GM12864 (cell line): ENCODE measurements at regions not wholly inside any gene's neighbourhood (a gene's known extent, or its start where the extent isn't known, plus 50 kb on each side); places are given as distances from the start of the nearest gene placed in this dataset.
A peak's percentile ranks its signal among the peaks of the same experiment; 100 is the strongest.

Experiments used
- DNase-seq: peaks from one replicate; pipeline ENCODE4 v3.0.0-alpha.2; 2011; ENCODE audit warnings: low read depth
- H3K4me3 ChIP-seq: 2 replicates; pipeline ENCODE4 v1.5.1; 2011; ENCODE audit warnings: mild to moderate bottlenecking, low read depth, low read length, control low read depth
- CTCF ChIP-seq: IDR thresholded peaks from 2 replicates; pipeline ENCODE4 v1.5.1; 2011; ENCODE audit warnings: low read depth, mild to moderate bottlenecking, moderate library complexity, low read length, control low read depth, inconsistent platforms; ENCODE audit errors: missing control alignments

GRCh38 chr4:81564025-81564424, 92.3 kb upstream of the RASGEF1B start:
- no peak for DNase-seq
- no peak overlapping the region for H3K4me3 ChIP-seq
- TF ChIP-seq CTCF = no peak

- TF ChIP-seq CTCF = no peak
- DNase-seq = peak; percentile 70
- H3K4me3 ChIP-seq = no peak overlapping the region
These were observed 90.4 kb upstream of the RASGEF1B start for GRCh38 chr4:81562093-81562492.

- DNase-seq = no peak
- TF ChIP-seq CTCF = no peak
- H3K4me3 ChIP-seq = no peak overlapping the region
These were observed 85.6 kb upstream of the RASGEF1B start for GRCh38 chr4:81557306-81557705.

GRCh38 chr4:81555489-81555888, 83.8 kb upstream of the RASGEF1B start:
- no peak for DNase-seq
- H3K4me3 ChIP-seq = no peak overlapping the region
- no peak for TF ChIP-seq CTCF

GRCh38 chr4:81552086-81552485, 80.4 kb upstream of the RASGEF1B start:
- no peak for TF ChIP-seq CTCF
- no peak for DNase-seq
- no peak overlapping the region for H3K4me3 ChIP-seq

- no peak for DNase-seq
- no peak for TF ChIP-seq CTCF
- no peak overlapping the region for H3K4me3 ChIP-seq
These were observed 78.7 kb upstream of the RASGEF1B start for GRCh38 chr4:81550388-81550859.

GRCh38 chr4:81549984-81550383, 78.3 kb upstream of the RASGEF1B start:
- DNase-seq = no peak
- no peak overlapping the region for H3K4me3 ChIP-seq
- TF ChIP-seq CTCF = no peak
